T47D (cell line): ENCODE measurements at regions not wholly inside any gene's neighbourhood (a gene's known extent, or its start where the extent isn't known, plus 50 kb on each side); places are given as distances from the start of the nearest gene placed in this dataset.
"Not testable (repeated sequence)": the region's sequence is repeated elsewhere in the genome, so short reads cannot be mapped to it uniquely, and the experiment has no call there.

Experiments used
- DNase-seq, 2 experiments: peaks; one replicate each; pipeline versions ENCODE4 v3.0.0 to v3.0.0-alpha.2; 2011 to 2012; ENCODE audit warnings: low read depth in 1 of 2, low spot score in 1 of 2
- JUND ChIP-seq: IDR thresholded peaks from 2 replicates; pipeline ENCODE4 v1.6.1; 2012; ENCODE audit warnings: low read depth
- in situ Hi-C: cut with HindIII; loops from 2 replicates; pipeline ENCODE4 v1.10.0; 2016; ENCODE audit warnings: low sequenced_read_pairs, low pct_unique_long_range_greater_than_20kb

- no peak for TF ChIP-seq JUND
These were observed 141.0 kb downstream of the MTNR1A start for GRCh38 chr4:186414390-186414789.

DNA sequence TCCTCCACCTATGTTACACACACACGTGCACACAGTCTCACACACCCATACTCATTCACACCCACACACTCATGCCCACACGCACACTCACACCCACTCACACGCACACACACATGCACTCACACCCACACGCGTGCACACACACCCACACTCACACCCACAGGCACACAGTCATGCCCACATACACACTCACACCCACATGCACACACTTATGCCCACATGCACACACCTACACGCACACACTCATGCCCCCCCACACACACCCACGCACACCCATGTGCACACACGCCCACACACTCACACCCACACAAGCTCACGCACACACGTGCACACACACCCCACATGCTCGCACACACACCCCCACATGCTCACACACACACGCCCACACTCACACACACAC is 140.0 kb downstream of the F11 start:
- in situ Hi-C loops: no loop called here
- TF ChIP-seq JUND: no peak
- no peak for DNase-seq

More at GRCh38 chr4:186414390-186414789, 141.0 kb downstream of the MTNR1A start:
- no peak for DNase-seq
- in situ Hi-C loops: no loop called here

GRCh38 chr4:186404562-186405134 is 138.7 kb downstream of the F11 start:
- no peak for DNase-seq
- no peak for TF ChIP-seq JUND
- in situ Hi-C loops: no loop called here

- in situ Hi-C loops: no loop called here
- DNase-seq: no peak
- no peak for TF ChIP-seq JUND
These were observed 134.7 kb downstream of the F11 start for GRCh38 chr4:186400676-186401075.

DNA sequence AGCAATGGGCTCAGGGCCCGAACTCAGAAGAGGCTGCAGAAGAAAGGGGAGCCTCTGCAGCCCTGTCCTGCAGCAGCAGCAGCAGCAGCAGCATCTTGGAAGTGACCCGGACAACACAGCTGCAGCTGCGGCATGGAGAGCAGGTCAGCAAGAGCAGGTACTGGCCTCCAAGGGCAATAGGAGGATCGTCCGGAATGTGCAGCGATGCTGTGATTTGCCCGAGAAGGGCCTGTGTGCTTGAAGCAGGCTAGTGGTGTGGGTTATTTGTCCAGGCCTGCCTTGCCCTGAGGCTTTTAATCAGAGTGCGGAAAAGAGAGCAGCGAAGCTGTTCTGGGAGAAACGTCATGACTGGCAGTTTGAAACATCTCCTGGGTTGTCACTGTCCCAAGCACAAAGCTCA is 126.0 kb downstream of the F11 start:
- DNase-seq: no peak
- no peak for TF ChIP-seq JUND
- in situ Hi-C loops: no loop called here

DNA sequence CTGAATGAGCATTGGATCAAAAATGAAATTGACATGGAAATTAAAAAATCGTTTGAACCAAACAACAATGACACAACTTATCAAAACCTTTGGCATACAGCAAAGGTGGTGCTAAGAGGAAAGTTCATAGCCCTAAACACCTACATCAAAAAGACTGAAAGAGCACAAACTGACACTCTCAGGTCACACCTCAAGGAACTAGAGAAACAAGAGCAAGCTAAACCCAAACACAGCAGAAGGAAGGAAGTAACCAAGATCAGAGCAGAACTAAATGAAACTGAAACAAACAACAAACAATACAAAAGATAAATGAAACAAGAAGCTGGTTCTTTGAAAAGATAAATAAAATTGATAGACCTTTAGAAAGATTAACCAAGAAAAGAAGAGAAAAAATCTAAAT is 118.3 kb downstream of the F11 start:
- DNase-seq, in situ Hi-C loops: not testable (repeated sequence)

DNA sequence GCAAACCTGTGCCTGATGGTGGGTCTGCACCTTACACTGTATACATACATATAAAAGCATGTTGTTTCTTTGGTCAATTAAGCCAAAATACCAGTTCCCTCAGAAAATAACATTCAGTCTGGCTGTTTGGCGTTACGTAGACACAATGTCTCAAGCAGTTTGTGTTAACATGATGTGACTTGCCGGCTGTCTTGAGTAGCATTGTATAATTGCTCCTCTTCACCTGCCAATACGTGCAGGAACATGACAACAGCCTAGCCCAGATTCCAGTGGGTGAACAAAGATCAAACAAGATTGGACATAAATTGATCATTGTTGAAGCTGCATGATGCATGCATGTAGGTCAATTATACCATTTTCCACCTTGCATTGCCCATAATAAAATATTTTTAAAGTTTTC is 102.3 kb downstream of the F11 start:
- in situ Hi-C loops: no loop called here
- TF ChIP-seq JUND: no peak
- DNase-seq: no peak

DNA sequence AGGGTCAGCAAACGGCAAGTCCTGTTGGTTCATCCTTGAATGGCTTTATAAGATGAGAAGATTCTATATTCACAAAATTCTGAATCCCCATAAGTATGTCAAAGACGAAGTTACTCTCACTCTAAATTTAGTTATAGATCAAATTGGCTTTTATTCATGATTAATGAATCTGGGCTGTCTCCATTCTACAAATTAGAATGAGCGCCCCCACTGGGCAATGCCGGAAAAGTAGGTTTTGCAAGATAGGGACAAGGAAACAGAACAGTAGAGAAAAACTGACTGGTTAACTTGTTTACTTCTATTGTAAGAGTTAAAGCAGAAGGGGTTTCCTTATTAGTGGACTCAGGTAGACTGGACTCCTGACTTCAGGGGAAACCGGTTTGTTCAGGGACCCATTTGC is 100.3 kb downstream of the F11 start:
- in situ Hi-C loops: no loop called here
- TF ChIP-seq JUND: no peak
- DNase-seq: no peak

- in situ Hi-C loops: not testable (repeated sequence)
- peak in 1 of 2 experiments; percentile 63 for DNase-seq
These were observed 97.0 kb downstream of the F11 start for GRCh38 chr4:186363038-186363437.

GRCh38 chr4:186360551-186360950 is 94.6 kb downstream of the F11 start:
- in situ Hi-C loops: no loop called here
- TF ChIP-seq JUND: no peak
- no peak for DNase-seq

DNA sequence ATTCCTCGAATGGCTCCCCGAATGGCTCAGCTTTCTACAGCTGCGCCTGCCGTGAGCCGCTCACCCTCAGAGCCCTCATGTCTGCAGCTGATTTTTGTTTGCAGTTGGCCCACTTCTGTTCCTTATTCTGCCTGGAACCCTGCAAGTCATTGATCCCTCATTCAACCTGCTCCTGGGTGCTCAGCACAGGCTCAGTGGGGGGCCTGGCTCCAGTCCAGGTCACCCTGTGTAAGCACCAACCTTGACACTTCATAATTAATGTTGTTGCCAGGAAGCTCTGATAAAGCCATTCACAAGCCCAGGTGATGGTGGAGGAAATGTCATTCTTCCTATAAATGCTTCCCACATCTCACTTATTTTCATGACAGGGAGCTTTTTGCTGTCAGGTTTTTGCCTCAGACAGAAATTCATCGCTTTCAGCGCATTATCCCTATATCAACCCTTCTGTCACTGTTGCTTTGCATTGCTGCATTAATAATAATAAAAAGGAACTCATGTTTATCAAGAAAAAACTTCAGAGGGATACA is 85.7 kb downstream of the F11 start:
- in situ Hi-C loops: no loop called here
- no peak for DNase-seq
- no peak for TF ChIP-seq JUND

DNA sequence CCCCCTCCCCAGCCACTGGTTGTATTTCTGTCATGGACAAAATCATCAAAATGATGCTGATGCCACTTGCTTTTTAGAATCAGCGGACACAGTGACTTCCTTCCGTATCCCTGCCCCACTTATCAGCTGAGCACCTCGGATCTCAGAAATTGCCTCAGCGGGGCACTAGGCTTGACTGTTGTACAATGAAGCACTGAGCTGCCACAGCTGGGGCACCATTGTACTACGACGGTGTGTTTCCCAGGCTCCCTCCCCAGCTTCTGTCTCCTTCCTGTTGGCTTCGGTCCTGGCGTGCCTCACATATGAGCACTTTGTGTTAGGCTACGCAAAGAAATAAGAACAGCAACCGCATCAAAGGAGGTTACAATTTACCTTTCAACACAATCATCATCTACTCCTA is 82.4 kb downstream of the F11 start:
- DNase-seq: no peak
- in situ Hi-C loops: no loop called here
- no peak for TF ChIP-seq JUND

DNA sequence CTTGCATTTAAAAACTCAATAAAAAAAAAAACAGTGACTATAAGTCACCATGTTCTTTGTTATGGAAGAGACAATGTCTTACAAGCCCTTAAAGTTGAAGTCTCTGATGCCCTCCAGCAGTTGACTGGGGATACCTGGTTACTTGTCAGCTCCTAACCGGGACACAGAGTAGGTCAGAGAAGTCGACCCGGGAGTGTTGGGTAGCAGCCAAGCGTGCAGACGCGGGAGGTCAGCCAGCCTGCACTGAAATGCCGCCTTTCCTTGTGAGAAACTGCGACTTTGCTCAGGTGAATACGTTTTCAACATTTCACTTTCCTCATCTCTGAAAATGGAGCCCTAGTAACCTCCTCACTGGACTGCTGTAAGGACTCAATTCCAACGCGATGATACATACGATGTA is 81.8 kb downstream of the F11 start:
- TF ChIP-seq JUND: no peak
- in situ Hi-C loops: no loop called here
- DNase-seq: no peak

GRCh38 chr4:186345184-186345583 is 79.2 kb downstream of the F11 start:
- TF ChIP-seq JUND: no peak
- in situ Hi-C loops: no loop called here
- DNase-seq: no peak
